Prostate gland (tissue), 2 donors: ENCODE measurements at regions not wholly inside any gene's neighbourhood (a gene's known extent, or its start where the extent isn't known, plus 50 kb on each side); places are given as distances from the start of the nearest gene placed in this dataset.
"Not testable (repeated sequence)": the region's sequence is repeated elsewhere in the genome, so short reads cannot be mapped to it uniquely, and the experiment has no call there.

Experiments
- DNase-seq: peaks from one replicate; pipeline ENCODE4 v3.0.0-alpha.2; 2019; ENCODE audit warnings: low spot score
- H3K27ac ChIP-seq, 2 donors: fragments of 200-600 bp; sonication (generic); 2 replicates each; pipeline ENCODE4 v1.5.1; 2017 to 2019
- H3K27me3 ChIP-seq: fragments of 200-600 bp; sonication (generic); replicated peaks from 2 replicates; pipeline ENCODE4 v1.5.1; 2019; ENCODE audit not compliant: insufficient read depth
- H3K36me3 ChIP-seq, 2 donors: fragments of 200-600 bp; sonication (generic); 1 replicate in 1 of 2; 2 replicates in 1 of 2; pipeline versions ENCODE4 v1.5.1 to v1.8.1; 2017 to 2019
- H3K4me1 ChIP-seq: fragments of 200-600 bp; sonication (generic); replicated peaks from 2 replicates; pipeline ENCODE4 v1.5.1; 2019
- H3K4me3 ChIP-seq, 2 donors: fragments of 200-600 bp; sonication (generic); 2 replicates each; pipeline ENCODE4 v1.5.1; 2017 to 2019
- H3K9me3 ChIP-seq: fragments of 200-600 bp; sonication (generic); 2 replicates; pipeline ENCODE4 v1.5.1; 2017
- POLR2A ChIP-seq: fragments of 450-650 bp; IDR thresholded peaks from one replicate; pipeline ENCODE4 v1.6.1; 2016; ENCODE audit warnings: antibody characterized with exemption, mild to moderate bottlenecking
- POLR2AphosphoS5 ChIP-seq: sonication (generic); formaldehyde crosslinking; IDR thresholded peaks from one replicate; pipeline ENCODE4 v1.6.1; 2017; ENCODE audit warnings: antibody characterized with exemption
- WGBS: methylation state at CpG from one replicate; pipeline ENCODE4 v1.1.5; 2018; 5-methylcytosine and 5-hydroxymethylcytosine counted together
- intact Hi-C: fragments of 100-400 bp; cut with DNase I; formaldehyde crosslinking; loops from one replicate; pipeline ENCODE4 v1.14.2; 2022
- TF ChIP-seq, protein P1 (sequence below), 4 experiments: fragments of 200-600 bp in 2 of 4; fragments of 450-650 bp in 2 of 4; sonication (generic) in 2 of 4; IDR thresholded peaks; 1 replicate in 3 of 4; 2 replicates in 1 of 4; pipeline ENCODE4 v1.5.1; 2016 to 2019; ENCODE audit warnings: antibody characterized with exemption in 4 of 4, mild to moderate bottlenecking in 2 of 4, moderate library complexity in 2 of 4

DNA sequence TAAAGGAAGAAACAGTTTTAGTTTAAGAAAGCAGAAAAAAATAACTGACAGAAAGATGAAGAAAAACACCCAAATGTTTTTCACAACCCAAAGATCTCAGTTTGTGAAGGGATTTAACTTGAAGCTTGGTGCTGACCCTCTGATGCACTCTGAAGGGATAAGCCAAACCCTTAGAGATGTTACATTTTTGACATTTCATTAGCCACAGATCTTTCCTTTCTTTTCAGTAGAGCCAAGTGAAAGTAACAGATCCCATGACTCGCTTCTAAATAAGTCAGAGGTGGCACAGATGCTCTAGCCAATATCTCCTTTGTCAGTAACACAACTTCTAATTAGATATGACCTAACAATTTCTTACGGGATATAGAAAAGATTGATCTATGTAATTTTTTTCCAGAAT is 394.5 kb upstream of the EDIL3 start:
- 76% methylated on average over 2 of the region's 2 CpGs for WGBS
- intact Hi-C loops: no loop called here
- no peaks in the 10 kb centered on the region for H3K36me3 ChIP-seq
- no peak for DNase-seq
- no peak for TF ChIP-seq POLR2A
- TF ChIP-seq, protein P1, sequence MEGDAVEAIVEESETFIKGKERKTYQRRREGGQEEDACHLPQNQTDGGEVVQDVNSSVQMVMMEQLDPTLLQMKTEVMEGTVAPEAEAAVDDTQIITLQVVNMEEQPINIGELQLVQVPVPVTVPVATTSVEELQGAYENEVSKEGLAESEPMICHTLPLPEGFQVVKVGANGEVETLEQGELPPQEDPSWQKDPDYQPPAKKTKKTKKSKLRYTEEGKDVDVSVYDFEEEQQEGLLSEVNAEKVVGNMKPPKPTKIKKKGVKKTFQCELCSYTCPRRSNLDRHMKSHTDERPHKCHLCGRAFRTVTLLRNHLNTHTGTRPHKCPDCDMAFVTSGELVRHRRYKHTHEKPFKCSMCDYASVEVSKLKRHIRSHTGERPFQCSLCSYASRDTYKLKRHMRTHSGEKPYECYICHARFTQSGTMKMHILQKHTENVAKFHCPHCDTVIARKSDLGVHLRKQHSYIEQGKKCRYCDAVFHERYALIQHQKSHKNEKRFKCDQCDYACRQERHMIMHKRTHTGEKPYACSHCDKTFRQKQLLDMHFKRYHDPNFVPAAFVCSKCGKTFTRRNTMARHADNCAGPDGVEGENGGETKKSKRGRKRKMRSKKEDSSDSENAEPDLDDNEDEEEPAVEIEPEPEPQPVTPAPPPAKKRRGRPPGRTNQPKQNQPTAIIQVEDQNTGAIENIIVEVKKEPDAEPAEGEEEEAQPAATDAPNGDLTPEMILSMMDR (IDR thresholded peaks at IDR 0.05): no peak
- TF ChIP-seq POLR2AphosphoS5: no peak
- H3K27me3 ChIP-seq: no peaks in the 10 kb centered on the region
- no peak overlapping the region for H3K27ac ChIP-seq
- no peaks in the 10 kb centered on the region for H3K9me3 ChIP-seq
- no peaks in the 10 kb centered on the region for H3K4me1 ChIP-seq
- no peak overlapping the region for H3K4me3 ChIP-seq

DNA sequence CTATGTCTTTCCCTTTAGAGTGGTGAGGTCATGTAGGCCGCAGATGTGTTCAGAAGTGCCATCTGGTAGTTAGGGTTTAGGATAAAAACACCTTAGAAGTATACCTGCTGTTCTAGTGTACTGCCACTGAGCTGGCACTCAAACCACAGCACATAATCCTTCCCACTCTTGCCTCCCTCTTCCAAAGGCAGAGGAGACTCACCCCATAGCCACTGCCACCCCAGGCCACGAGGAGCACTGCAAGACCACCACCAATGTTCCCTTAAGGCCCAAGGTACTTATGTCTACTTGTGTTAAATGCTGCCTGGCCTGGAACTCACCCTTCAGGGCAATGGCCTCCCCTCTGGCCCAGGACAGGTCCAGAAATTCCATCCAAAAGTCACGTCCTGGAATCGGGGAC is 379.5 kb upstream of the EDIL3 start:
- H3K9me3 ChIP-seq: no peaks in the 10 kb centered on the region
- TF ChIP-seq POLR2AphosphoS5 (no peak), POLR2A (no peak)
- TF ChIP-seq, protein P1 (IDR thresholded peaks at IDR 0.05): no peak
- no peaks in the 10 kb centered on the region for H3K36me3 ChIP-seq
- H3K27me3 ChIP-seq: no peaks in the 10 kb centered on the region
- DNase-seq: no peak
- H3K27ac ChIP-seq: no peak overlapping the region
- H3K4me1 ChIP-seq: no peaks in the 10 kb centered on the region
- intact Hi-C loops: no loop called here
- WGBS: 80% methylated on average over 4 of the region's 4 CpGs
- H3K4me3 ChIP-seq: no peak overlapping the region

DNA sequence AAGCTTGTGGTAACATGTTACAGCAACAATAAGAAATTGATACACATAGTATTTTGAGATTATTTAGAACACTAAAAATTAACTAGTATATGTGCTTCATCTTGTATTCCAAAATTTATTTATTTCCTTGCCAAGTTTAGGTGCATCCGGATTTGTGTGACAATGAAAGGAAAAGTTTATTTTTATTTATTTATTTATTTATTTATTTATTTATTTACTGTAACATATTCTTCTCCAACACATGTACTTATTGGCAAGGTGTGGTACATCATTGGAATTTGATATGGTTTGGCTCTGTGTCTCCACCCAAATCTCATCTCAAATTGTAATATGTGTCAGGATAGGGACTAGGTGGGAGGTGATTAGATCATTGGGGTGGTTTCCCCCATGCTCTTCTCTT is 373.3 kb upstream of the EDIL3 start:
- no peaks in the 10 kb centered on the region for H3K4me1 ChIP-seq

DNA sequence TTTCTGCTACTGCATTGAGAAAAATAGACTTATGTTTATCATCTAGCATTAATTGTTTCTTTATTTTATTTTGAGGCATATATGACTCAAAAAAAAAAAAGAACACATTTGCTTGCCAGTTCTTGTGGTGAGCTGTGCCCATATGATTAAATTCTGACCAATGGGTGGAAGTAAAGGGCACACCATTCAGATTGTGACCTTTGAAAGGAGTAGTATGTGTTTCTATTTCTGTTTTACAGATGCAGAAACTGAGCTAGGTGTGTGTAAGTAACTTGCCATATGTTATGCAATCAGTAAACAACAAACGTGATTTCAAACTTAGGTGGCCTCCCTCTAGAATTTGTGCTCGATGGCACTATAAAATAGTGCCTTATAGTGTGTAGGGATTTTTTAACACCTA is 368.1 kb upstream of the EDIL3 start:
- Histone ChIP-seq H3K9me3 (no peaks in the 10 kb centered on the region), H3K36me3 (no peaks in the 10 kb centered on the region), H3K27ac (no peak overlapping the region), H3K4me1 (no peaks in the 10 kb centered on the region), H3K4me3 (no peak overlapping the region), H3K27me3 (no peaks in the 10 kb centered on the region)
- no peak for DNase-seq
- TF ChIP-seq POLR2AphosphoS5 (no peak), POLR2A (no peak)
- TF ChIP-seq, protein P1 (IDR thresholded peaks at IDR 0.05): no peak
- 56% methylated on average over 2 of the region's 2 CpGs for WGBS
- intact Hi-C loops: no loop called here

More for the DNA sequence above, 373.3 kb upstream of the EDIL3 start:
- H3K9me3 ChIP-seq: no peaks in the 10 kb centered on the region
- WGBS: 83% methylated on average over 1 of the region's 1 CpG
- no peak for DNase-seq
- no peaks in the 10 kb centered on the region for H3K36me3 ChIP-seq
- intact Hi-C loops: no loop called here
- H3K4me3 ChIP-seq: no peak overlapping the region
- no peak for TF ChIP-seq POLR2AphosphoS5
- TF ChIP-seq, protein P1 (IDR thresholded peaks at IDR 0.05): no peak
- no peak for TF ChIP-seq POLR2A
- no peaks in the 10 kb centered on the region for H3K27me3 ChIP-seq
- H3K27ac ChIP-seq: no peak overlapping the region

DNA sequence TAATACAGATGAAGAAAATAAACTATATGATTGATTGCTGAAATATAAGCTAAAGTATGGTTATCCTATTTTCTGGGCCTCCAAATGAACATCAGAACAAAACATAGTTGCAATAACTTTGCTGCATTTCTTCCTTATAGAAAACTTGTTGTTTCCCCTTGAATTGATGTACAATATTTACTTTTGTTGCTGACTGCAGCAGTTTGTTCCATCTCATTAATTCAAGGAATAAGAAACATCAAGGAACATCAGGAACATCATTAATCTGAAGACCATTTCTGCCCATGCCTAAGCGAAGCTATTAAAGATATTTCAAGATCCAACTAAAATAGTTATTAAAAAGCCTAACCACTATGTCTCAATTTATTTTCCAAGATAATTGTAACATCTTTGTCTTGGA is 363.6 kb upstream of the EDIL3 start:
- H3K36me3 ChIP-seq: no peaks in the 10 kb centered on the region
- H3K27ac ChIP-seq: no peak overlapping the region
- no peaks in the 10 kb centered on the region for H3K27me3 ChIP-seq
- intact Hi-C loops: no loop called here
- no peaks in the 10 kb centered on the region for H3K9me3 ChIP-seq
- 49% methylated on average over 1 of the region's 1 CpG for WGBS
- TF ChIP-seq POLR2AphosphoS5 (no peak), POLR2A (no peak)
- TF ChIP-seq, protein P1 (IDR thresholded peaks at IDR 0.05): no peak
- no peak overlapping the region for H3K4me3 ChIP-seq
- H3K4me1 ChIP-seq: no peaks in the 10 kb centered on the region
- DNase-seq: no peak

DNA sequence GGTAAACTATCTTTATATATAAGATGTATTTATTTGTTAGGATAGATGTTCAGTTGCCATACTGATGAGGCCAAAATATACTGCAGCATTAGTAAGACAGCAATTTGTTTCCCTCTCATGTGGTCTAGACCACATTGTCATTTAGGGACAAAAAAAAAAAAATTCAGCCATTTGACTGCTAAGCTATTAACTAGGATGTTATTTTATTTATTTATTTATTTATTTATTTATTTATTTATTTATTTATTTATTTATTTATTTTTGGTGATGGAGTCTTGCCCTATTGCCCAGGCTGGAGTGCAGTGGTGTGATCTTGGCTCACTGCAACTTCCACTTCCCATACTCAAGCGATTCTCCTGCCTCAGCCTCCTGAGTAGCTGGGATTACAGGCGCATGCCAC is 361.6 kb upstream of the EDIL3 start:
- H3K27me3 ChIP-seq, H3K4me1 ChIP-seq, H3K36me3 ChIP-seq, intact Hi-C loops, DNase-seq, H3K4me3 ChIP-seq, H3K9me3 ChIP-seq, H3K27ac ChIP-seq: not testable (repeated sequence)
- WGBS: 94% methylated on average over 2 of the region's 2 CpGs
